ENCODE measurements at regions not wholly inside any gene's neighbourhood (a gene's known extent, or its start where the extent isn't known, plus 50 kb on each side); places are given as distances from the start of the nearest gene placed in this dataset.

DNA sequence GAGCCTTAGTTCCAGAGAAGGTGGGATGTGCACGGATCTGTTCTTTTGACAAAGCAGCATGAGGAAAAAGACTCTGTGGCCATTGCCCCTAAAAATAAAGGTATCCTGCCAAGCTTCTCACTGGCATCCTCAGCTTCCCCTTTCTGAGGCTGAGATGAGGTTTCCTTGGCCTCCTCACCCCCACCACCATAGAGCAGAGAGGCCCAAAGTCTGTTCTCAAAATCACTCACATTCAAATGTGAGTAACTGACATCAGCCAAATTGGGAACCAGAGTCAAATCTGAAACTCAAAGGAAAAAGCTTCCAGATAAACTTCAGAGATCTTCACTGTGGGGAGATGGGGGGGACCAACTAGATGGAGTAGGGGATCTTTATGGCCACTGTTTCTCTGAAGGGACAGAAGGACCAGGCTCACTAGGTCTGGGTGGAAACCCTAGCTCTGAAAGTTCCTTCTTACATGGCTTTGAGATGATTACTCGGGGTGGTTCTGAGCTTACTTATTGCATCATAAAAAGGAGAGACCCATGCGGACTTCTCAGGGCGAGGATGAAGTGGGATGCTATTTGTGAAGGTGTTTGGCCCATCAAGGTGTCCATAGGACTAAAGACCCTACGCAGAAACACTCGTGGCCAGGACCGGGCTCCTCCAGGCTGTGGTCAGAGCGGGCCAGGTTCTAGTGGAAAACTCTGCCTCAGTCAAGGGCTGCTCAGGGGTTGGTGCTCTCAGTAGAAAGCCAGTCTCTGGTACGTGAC lies 61.5 kb upstream of the MEF2A start:
- Histone ChIP-seq H3K9me3 (no peaks in the 10 kb centered on the region), H3K4me3 (no peak overlapping the region), H3K4me1 (peaks cover 10% of the 10 kb centered on the region), H3K36me3 (replicated peaks in 1 of 2; ENCODE audit: insufficient read depth in 1 of 2, low read depth in 2 of 2) (no peaks in the 10 kb centered on the region), H3K27ac (no peak overlapping the region), H3K27me3 (no peaks in the 10 kb centered on the region)
- no peak for ATAC-seq
- no peak for DNase-seq
- TF ChIP-seq, protein P1, sequence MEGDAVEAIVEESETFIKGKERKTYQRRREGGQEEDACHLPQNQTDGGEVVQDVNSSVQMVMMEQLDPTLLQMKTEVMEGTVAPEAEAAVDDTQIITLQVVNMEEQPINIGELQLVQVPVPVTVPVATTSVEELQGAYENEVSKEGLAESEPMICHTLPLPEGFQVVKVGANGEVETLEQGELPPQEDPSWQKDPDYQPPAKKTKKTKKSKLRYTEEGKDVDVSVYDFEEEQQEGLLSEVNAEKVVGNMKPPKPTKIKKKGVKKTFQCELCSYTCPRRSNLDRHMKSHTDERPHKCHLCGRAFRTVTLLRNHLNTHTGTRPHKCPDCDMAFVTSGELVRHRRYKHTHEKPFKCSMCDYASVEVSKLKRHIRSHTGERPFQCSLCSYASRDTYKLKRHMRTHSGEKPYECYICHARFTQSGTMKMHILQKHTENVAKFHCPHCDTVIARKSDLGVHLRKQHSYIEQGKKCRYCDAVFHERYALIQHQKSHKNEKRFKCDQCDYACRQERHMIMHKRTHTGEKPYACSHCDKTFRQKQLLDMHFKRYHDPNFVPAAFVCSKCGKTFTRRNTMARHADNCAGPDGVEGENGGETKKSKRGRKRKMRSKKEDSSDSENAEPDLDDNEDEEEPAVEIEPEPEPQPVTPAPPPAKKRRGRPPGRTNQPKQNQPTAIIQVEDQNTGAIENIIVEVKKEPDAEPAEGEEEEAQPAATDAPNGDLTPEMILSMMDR (IDR thresholded peaks at IDR 0.05): no peak
- no peak for TF ChIP-seq POLR2A (IDR thresholded peaks at IDR 0.05)
- intact Hi-C loops (cut with DNase I): no loop called here
- 77 to 87% methylated on average over 5 to 9 of the region's 9 CpGs for WGBS, 2 donors

GRCh38 chr15:99504823-99505551 lies 60.8 kb upstream of the MEF2A start:
- Histone ChIP-seq H3K9me3 (no peaks in the 10 kb centered on the region), H3K36me3 (replicated peaks in 1 of 2; ENCODE audit: insufficient read depth in 1 of 2, low read depth in 2 of 2) (no peaks in the 10 kb centered on the region), H3K27me3 (no peaks in the 10 kb centered on the region), H3K27ac (no peak overlapping the region), H3K4me1 (peaks cover 10% of the 10 kb centered on the region), H3K4me3 (no peak overlapping the region)
- no peak for DNase-seq
- WGBS, 2 donors: 68 to 74% methylated on average over 7 to 8 of the region's 8 CpGs
- ATAC-seq: no peak
- intact Hi-C loops (cut with DNase I): no loop called here
- no peak for TF ChIP-seq POLR2A (IDR thresholded peaks at IDR 0.05)
- TF ChIP-seq, protein P1 (IDR thresholded peaks at IDR 0.05): no peak

GRCh38 chr15:99506399-99506798 lies 59.4 kb upstream of the MEF2A start:
- no peaks in the 10 kb centered on the region for H3K9me3 ChIP-seq
- ATAC-seq: no peak
- no peaks in the 10 kb centered on the region for H3K36me3 ChIP-seq (replicated peaks in 1 of 2; ENCODE audit: insufficient read depth in 1 of 2, low read depth in 2 of 2)
- H3K4me1 ChIP-seq: peaks cover 10% of the 10 kb centered on the region
- no peak overlapping the region for H3K4me3 ChIP-seq
- WGBS, 2 donors: 87 to 89% methylated on average over 3 of the region's 3 CpGs
- TF ChIP-seq POLR2A (IDR thresholded peaks at IDR 0.05): no peak
- TF ChIP-seq, protein P1 (IDR thresholded peaks at IDR 0.05): no peak
- H3K27ac ChIP-seq: no peak overlapping the region
- no peaks in the 10 kb centered on the region for H3K27me3 ChIP-seq
- intact Hi-C loops (cut with DNase I): no loop called here
- no peak for DNase-seq

DNA sequence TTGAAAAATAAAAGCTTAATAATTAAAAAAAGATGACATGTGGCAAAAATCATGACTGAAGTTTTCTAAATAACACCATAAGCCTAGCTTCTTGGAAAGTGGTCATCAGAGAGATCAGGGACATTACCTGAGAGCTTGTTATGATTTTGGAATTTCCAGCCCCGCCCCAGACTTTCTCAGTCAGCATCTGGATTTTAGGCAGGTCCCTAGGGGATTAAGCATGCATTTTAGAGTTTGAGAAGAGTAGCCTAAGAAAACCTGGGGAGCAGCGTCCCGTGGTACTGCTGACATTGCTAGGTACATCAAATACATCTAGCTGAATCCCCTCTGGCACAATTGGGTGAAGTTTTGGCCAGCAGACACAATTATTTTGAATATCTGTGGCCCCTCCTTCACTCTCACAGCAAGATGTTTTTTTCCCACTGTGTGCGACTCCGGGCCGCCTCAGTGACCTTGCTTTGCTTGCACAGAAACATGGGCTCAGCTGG lies 58.7 kb upstream of the MEF2A start:
- H3K4me1 ChIP-seq: peaks cover 10% of the 10 kb centered on the region
- no peaks in the 10 kb centered on the region for H3K9me3 ChIP-seq
- no peak for ATAC-seq
- H3K36me3 ChIP-seq (replicated peaks in 1 of 2; ENCODE audit: insufficient read depth in 1 of 2, low read depth in 2 of 2): no peaks in the 10 kb centered on the region
- intact Hi-C loops (cut with DNase I): no loop called here
- H3K27ac ChIP-seq: peak overlapping the region in 1 of 4 donors; percentile 46
- no peaks in the 10 kb centered on the region for H3K27me3 ChIP-seq
- no peak for DNase-seq
- no peak overlapping the region for H3K4me3 ChIP-seq
- WGBS, 2 donors: 33 to 47% methylated on average over 6 of the region's 6 CpGs
- TF ChIP-seq, protein P1 (IDR thresholded peaks at IDR 0.05): no peak
- TF ChIP-seq POLR2A (IDR thresholded peaks at IDR 0.05): no peak
